SK-N-SH treated with all-trans-retinoic acid at 6 μM for 48 hours (cell line): ENCODE measurements at regions not wholly inside any gene's neighbourhood (a gene's known extent, or its start where the extent isn't known, plus 50 kb on each side); places are given as distances from the start of the nearest gene placed in this dataset.

Experiments used
- TF ChIP-seq, protein P1 (sequence below): fragments of 250-450 bp; sonication (Bioruptor Pico); IDR thresholded peaks from 2 replicates; pipeline ENCODE4 v1.5.0; 2020; ENCODE audit warnings: mild to moderate bottlenecking, moderate library complexity

DNA sequence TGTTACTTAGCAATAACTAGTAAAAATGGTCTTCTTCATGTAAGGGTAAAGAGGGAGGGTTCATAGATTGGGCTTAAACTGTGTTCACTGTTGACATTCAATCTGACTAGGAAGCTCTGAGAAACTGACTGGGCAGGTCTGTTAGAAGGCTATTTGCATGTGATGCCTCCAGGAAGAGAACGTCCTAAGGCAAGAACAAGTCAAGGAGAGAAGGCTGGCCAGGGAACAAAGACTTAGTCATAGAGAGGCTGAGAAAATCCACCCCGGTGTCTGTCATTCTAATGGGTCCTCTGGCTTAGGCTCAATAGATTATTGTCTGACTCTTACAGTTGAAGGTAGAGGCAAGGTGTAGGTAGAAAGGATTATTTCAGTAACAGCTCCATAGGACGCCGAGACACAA is 50.3 kb upstream of the CD44 start (continued):
- TF ChIP-seq, protein P1, sequence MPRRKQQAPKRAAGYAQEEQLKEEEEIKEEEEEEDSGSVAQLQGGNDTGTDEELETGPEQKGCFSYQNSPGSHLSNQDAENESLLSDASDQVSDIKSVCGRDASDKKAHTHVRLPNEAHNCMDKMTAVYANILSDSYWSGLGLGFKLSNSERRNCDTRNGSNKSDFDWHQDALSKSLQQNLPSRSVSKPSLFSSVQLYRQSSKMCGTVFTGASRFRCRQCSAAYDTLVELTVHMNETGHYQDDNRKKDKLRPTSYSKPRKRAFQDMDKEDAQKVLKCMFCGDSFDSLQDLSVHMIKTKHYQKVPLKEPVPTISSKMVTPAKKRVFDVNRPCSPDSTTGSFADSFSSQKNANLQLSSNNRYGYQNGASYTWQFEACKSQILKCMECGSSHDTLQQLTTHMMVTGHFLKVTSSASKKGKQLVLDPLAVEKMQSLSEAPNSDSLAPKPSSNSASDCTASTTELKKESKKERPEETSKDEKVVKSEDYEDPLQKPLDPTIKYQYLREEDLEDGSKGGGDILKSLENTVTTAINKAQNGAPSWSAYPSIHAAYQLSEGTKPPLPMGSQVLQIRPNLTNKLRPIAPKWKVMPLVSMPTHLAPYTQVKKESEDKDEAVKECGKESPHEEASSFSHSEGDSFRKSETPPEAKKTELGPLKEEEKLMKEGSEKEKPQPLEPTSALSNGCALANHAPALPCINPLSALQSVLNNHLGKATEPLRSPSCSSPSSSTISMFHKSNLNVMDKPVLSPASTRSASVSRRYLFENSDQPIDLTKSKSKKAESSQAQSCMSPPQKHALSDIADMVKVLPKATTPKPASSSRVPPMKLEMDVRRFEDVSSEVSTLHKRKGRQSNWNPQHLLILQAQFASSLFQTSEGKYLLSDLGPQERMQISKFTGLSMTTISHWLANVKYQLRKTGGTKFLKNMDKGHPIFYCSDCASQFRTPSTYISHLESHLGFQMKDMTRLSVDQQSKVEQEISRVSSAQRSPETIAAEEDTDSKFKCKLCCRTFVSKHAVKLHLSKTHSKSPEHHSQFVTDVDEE, result no peak
